Erythroblast (primary cell): ENCODE measurements at regions not wholly inside any gene's neighbourhood (a gene's known extent, or its start where the extent isn't known, plus 50 kb on each side); places are given as distances from the start of the nearest gene placed in this dataset.

Experiments used
- GATA1 ChIP-seq: IDR thresholded peaks from 2 replicates; pipeline ENCODE4 v1.6.1; 2011; ENCODE audit warnings: low read depth, mild to moderate bottlenecking, control low read depth, low read length, moderate library complexity
- POLR2A ChIP-seq: IDR thresholded peaks from 2 replicates; pipeline ENCODE4 v1.6.1; 2011; ENCODE audit warnings: mild to moderate bottlenecking, low read length

DNA sequence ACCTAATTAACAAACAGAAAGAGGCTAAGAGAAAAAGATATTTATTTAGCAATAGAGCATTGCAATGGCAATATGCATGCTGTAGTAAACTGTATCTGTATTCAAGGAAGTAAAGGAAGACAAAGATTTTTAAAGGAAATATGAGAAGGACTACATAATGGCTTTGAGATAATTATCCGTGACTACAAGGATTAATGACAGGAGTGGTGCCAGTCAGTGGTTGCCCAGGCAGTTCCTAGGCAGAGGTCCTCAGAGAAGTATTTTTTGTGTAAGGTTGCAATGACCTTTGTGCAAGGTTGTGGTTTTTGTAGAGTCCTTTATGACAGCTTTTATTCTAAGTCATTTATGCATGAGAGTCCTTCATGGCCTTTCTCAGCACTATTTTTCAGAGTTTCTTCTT, 711.1 kb upstream of the CHRM3 start:
- TF ChIP-seq POLR2A (no peak), GATA1 (no peak)
